K562 (cell line): ENCODE measurements at regions not wholly inside any gene's neighbourhood (a gene's known extent, or its start where the extent isn't known, plus 50 kb on each side); places are given as distances from the start of the nearest gene placed in this dataset.
A peak's percentile ranks its signal among the peaks of the same experiment; 100 is the strongest.

Experiments
- CCAR2 ChIP-seq: fragments of 200-400 bp; formaldehyde crosslinking; IDR thresholded peaks from 2 replicates; pipeline ENCODE4 v1.6.1; 2017; ENCODE audit warnings: mild to moderate bottlenecking, low read depth, low read length
- CTCF ChIP-seq, 3 experiments: IDR thresholded peaks in 2 of 3; conservative IDR thresholded peaks in 1 of 3; 2 replicates each; pipeline ENCODE4 v1.5.1; 2011 to 2012; ENCODE audit warnings: low read length in 3 of 3, mild to moderate bottlenecking in 3 of 3, control low read depth in 2 of 3, improper control_type of control experiment in 1 of 3, inconsistent platforms in 1 of 3, low read depth in 1 of 3, mixed read lengths in 1 of 3, moderate library complexity in 1 of 3; ENCODE audit not compliant: insufficient read depth in 2 of 3
- EP300 ChIP-seq: IDR thresholded peaks from 2 replicates; pipeline ENCODE4 v1.6.1; 2012; ENCODE audit warnings: low read length, improper control_type of control experiment
- FOXJ3 ChIP-seq: sonication (generic); formaldehyde crosslinking; IDR thresholded peaks from 2 replicates; pipeline ENCODE4 v1.4.0; 2020; ENCODE audit warnings: mild to moderate bottlenecking, missing genetic modification reagents
- HDAC1 ChIP-seq, 2 experiments: fragments of 450-650 bp; IDR thresholded peaks; 2 replicates each; pipeline ENCODE4 v1.6.1; 2016 to 2017; ENCODE audit warnings: inconsistent platforms in 1 of 2, mild to moderate bottlenecking in 1 of 2, moderate library complexity in 1 of 2
- NRF1 ChIP-seq, 2 experiments: fragments of 450-650 bp; IDR thresholded peaks in 1 of 2; conservative IDR thresholded peaks in 1 of 2; 2 replicates each; pipeline ENCODE4 v1.6.1; 2014; ENCODE audit warnings: mild to moderate bottlenecking in 2 of 2
- POLR2A ChIP-seq: fragments of 450-650 bp; conservative IDR thresholded peaks from 2 replicates; pipeline ENCODE4 v1.6.1; 2016
- POLR2AphosphoS2 ChIP-seq: IDR thresholded peaks from 2 replicates; pipeline ENCODE4 v1.6.1; 2012; ENCODE audit warnings: low read length, improper control_type of control experiment
- SLC30A9 ChIP-seq: fragments of 250-450 bp; sonication (Bioruptor Pico); IDR thresholded peaks from 2 replicates; pipeline ENCODE4 v1.8.0; 2022; ENCODE audit warnings: mild to moderate bottlenecking, moderate library complexity
- SRF ChIP-seq, 2 experiments: fragments of 250-450, 450-650 bp in 1 of 2; sonication (Bioruptor Pico) in 1 of 2; sonication (generic) in 1 of 2; formaldehyde crosslinking; IDR thresholded peaks; 2 replicates each; pipeline versions ENCODE4 v1.5.0 to v1.5.1; 2020 to 2022; ENCODE audit warnings: mild to moderate bottlenecking in 1 of 2, missing genetic modification reagents in 1 of 2
- TF ChIP-seq, protein P1 (sequence below): IDR thresholded peaks from 3 replicates; pipeline ENCODE4 v1.6.1; 2011; ENCODE audit warnings: borderline replicate concordance, mild to moderate bottlenecking; ENCODE audit not compliant: insufficient read length, insufficient read depth

DNA sequence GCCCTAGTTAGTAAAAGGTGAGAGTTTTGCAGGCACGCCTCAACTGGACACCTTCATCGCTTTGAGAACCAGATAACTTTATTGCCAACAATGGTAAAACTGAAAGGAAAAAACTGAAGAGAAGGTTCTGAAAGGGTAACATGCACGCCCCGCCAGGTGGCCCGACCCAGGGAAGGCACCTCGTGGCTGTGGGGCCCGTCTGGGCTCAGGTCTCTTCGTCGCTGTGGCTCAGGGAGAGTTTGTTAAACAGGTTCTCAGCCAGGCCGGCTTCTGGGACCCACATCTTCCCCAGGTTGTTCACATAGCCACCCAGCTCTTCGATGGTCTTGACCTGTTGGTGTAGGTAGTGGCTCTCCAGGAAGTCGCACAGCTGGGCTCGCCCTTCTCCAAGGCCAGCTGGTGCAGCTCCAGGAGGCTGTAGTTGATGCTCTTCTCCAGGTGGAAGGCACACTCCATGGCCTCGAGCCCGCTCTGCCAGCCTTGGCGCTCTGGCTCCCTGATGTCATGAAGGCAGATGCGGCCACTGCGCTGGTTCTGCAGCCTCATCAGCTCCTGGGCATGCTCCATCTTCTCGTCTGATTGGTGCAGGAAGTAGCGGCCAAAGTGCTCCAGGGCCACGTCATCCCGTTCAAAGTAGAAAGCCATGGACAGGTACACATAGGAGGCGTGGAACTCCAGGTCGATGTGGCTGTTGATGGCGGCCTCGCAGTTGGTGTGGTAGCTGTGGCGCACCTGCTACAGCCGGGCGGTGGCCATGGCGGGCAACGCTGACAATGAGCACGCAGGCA is 69.7 kb downstream of the FAM47C start:
- TF ChIP-seq SRF (CRISPR knock-in tag; IDR thresholded peaks at IDR 0.05): no peak
- no peak for TF ChIP-seq CTCF (IDR thresholded peaks at IDR 0.05 in 2 of 3, conservative IDR thresholded peaks at IDR 0.05 in 1 of 3; ENCODE audit: insufficient read depth in 2 of 3, low read depth in 1 of 3, low read length in 3 of 3)
- TF ChIP-seq, protein P1, sequence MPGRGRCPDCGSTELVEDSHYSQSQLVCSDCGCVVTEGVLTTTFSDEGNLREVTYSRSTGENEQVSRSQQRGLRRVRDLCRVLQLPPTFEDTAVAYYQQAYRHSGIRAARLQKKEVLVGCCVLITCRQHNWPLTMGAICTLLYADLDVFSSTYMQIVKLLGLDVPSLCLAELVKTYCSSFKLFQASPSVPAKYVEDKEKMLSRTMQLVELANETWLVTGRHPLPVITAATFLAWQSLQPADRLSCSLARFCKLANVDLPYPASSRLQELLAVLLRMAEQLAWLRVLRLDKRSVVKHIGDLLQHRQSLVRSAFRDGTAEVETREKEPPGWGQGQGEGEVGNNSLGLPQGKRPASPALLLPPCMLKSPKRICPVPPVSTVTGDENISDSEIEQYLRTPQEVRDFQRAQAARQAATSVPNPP: no peak
- no peak for TF ChIP-seq POLR2AphosphoS2
- TF ChIP-seq EP300: no peak
- TF ChIP-seq CCAR2: no peak
- no peak for TF ChIP-seq HDAC1 (IDR thresholded peaks at IDR 0.05)
- no peak for TF ChIP-seq FOXJ3 (CRISPR knock-in tag)
- no peak for TF ChIP-seq SLC30A9 (CRISPR knock-in tag)
- 0 out of 4 replicates have a peak, but pooled peaks of 1 of the 2 experiments have one; percentile 27 for TF ChIP-seq NRF1 (conservative IDR thresholded peaks at IDR 0.05 in 1 of 2, IDR thresholded peaks at IDR 0.05 in 1 of 2)
- TF ChIP-seq POLR2A: no peak
